ENCODE measurements at regions not wholly inside any gene's neighbourhood (a gene's known extent, or its start where the extent isn't known, plus 50 kb on each side); places are given as distances from the start of the nearest gene placed in this dataset.

GRCh38 chr14:35459776-35460175 lies 55.2 kb upstream of the NFKBIA start:
- TF ChIP-seq POLR2A (IDR thresholded peaks at IDR 0.05) (no peak), CTCF (IDR thresholded peaks at IDR 0.05) (no peak), POLR2AphosphoS5 (IDR thresholded peaks at IDR 0.05) (no peak)
